Progenitor cell of endocrine pancreas (in vitro differentiated cells): ENCODE measurements at regions not wholly inside any gene's neighbourhood (a gene's known extent, or its start where the extent isn't known, plus 50 kb on each side); places are given as distances from the start of the nearest gene placed in this dataset.
"Not testable (repeated sequence)": the region's sequence is repeated elsewhere in the genome, so short reads cannot be mapped to it uniquely, and the experiment has no call there.

ENCODE experiments used
- DNase-seq: peaks from one replicate; pipeline ENCODE4 v3.0.0; 2021; ENCODE audit warnings: low spot score; ENCODE audit not compliant: unreplicated experiment
- H3K27ac Mint-ChIP-seq: 2 replicates; pipeline ENCODE4 v1.8.0; 2021; ENCODE audit warnings: mild to moderate bottlenecking, moderate library complexity, mixed read lengths
- H3K27me3 Mint-ChIP-seq: 2 replicates; pipeline ENCODE4 v1.8.0; 2021; ENCODE audit warnings: mixed read lengths
- H3K36me3 Mint-ChIP-seq: 2 replicates; pipeline ENCODE4 v1.8.0; 2022; ENCODE audit warnings: mixed read lengths; ENCODE audit not compliant: insufficient read depth
- H3K4me1 Mint-ChIP-seq: 2 replicates; pipeline ENCODE4 v1.8.0; 2021; ENCODE audit warnings: low read depth, mixed read lengths
- H3K4me3 Mint-ChIP-seq: 2 replicates; pipeline ENCODE4 v1.8.0; 2021; ENCODE audit warnings: low read depth, mild to moderate bottlenecking, moderate library complexity, mixed read lengths
- H3K9me3 Mint-ChIP-seq: 2 replicates; pipeline ENCODE4 v1.8.0; 2021; ENCODE audit warnings: low read depth, mixed read lengths
- TF ChIP-seq, protein P1 (sequence below): fragments of 200-600 bp; sonication (generic); IDR thresholded peaks from one replicate; pipeline ENCODE4 v1.5.0; 2021; ENCODE audit warnings: antibody characterized with exemption, mild to moderate bottlenecking; ENCODE audit not compliant: unreplicated experiment

GRCh38 chr7:156324201-156324600 lies 316.4 kb upstream of the RNF32 start:
- no peak overlapping the region for H3K4me3 Mint-ChIP-seq
- H3K27ac Mint-ChIP-seq = no peak overlapping the region
- TF ChIP-seq, protein P1, sequence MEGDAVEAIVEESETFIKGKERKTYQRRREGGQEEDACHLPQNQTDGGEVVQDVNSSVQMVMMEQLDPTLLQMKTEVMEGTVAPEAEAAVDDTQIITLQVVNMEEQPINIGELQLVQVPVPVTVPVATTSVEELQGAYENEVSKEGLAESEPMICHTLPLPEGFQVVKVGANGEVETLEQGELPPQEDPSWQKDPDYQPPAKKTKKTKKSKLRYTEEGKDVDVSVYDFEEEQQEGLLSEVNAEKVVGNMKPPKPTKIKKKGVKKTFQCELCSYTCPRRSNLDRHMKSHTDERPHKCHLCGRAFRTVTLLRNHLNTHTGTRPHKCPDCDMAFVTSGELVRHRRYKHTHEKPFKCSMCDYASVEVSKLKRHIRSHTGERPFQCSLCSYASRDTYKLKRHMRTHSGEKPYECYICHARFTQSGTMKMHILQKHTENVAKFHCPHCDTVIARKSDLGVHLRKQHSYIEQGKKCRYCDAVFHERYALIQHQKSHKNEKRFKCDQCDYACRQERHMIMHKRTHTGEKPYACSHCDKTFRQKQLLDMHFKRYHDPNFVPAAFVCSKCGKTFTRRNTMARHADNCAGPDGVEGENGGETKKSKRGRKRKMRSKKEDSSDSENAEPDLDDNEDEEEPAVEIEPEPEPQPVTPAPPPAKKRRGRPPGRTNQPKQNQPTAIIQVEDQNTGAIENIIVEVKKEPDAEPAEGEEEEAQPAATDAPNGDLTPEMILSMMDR = no peak
- H3K9me3 Mint-ChIP-seq = no peaks in the 10 kb centered on the region
- H3K36me3 Mint-ChIP-seq = no peaks in the 10 kb centered on the region
- no peaks in the 10 kb centered on the region for H3K4me1 Mint-ChIP-seq
- DNase-seq = no peak
- H3K27me3 Mint-ChIP-seq = peaks cover 2% of the 10 kb centered on the region

DNA sequence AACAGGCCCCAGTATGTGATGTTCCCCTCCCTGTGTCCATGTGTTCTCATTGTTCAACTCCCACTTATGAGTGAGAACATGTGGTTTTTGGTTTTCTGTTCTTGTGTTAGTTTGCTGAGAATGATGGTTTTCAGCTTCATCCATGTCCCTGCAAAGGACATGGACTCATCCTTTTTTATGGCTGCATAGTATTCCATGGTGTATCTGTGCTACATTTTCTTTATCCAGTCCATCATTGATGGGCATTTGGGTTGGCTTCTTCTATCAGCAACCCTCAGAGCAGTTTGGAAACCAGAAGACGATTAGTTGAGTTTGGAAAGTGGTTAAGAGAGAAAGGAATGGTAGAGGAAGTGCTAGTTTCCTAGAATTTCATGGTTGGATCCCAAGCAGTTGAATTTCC lies 319.1 kb upstream of the RNF32 start:
- not testable (repeated sequence) for H3K4me3 Mint-ChIP-seq, H3K9me3 Mint-ChIP-seq

DNA sequence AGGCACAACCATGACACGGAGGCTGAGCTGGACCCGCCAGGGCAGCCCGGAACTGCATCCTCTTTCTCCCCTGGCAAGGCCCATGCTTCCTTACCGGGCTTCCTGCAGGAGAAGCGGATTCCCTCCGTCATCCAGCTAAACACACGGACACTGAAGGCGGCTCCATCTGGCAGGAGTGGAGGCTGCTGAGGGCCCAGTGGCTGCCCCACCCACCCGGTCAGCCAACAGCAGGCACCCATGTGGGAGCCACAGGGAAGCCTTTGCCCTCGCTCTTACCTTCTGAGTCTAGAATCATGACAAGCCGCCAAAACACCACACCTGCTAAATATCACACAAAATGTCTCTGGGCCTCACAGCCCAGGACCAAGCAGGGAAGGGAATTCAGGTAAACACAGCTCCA lies 321.6 kb upstream of the RNF32 start:
- H3K9me3 Mint-ChIP-seq = peaks cover 9% of the 10 kb centered on the region
- DNase-seq = no peak
- TF ChIP-seq, protein P1 = no peak
- H3K27ac Mint-ChIP-seq = no peak overlapping the region
- no peaks in the 10 kb centered on the region for H3K36me3 Mint-ChIP-seq
- H3K4me3 Mint-ChIP-seq = no peak overlapping the region
- peaks cover 4% of the 10 kb centered on the region for H3K27me3 Mint-ChIP-seq
- H3K4me1 Mint-ChIP-seq = no peaks in the 10 kb centered on the region

More for the DNA sequence above, 319.1 kb upstream of the RNF32 start:
- not testable (repeated sequence) for DNase-seq, H3K36me3 Mint-ChIP-seq, H3K4me1 Mint-ChIP-seq, H3K27me3 Mint-ChIP-seq, H3K27ac Mint-ChIP-seq

DNA sequence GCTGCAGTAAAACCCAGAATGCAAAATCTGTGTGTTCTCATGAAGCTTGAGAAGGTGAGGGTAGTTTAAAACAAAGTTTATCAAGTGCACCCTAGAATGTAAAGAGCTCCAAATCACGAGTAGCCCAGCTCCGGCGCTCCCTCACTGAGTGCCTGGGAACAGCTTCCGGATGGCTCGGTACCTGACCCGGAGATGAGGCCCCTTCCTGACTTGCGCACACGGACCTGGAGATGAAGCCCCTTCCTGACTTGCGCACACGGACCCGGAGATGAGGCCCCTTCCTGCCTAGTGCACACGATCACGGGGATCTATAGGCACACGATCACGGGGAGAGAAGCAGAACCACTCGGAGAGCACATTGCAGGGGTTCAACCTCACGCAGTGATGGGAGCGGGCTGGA lies 322.1 kb upstream of the RNF32 start:
- Mint-ChIP-seq H3K4me1 (no peaks in the 10 kb centered on the region), H3K36me3 (no peaks in the 10 kb centered on the region), H3K4me3 (no peak overlapping the region), H3K9me3 (peaks cover 9% of the 10 kb centered on the region), H3K27me3 (peaks cover 4% of the 10 kb centered on the region), H3K27ac (peak overlapping the region; percentile 27)
- no peak for DNase-seq
- TF ChIP-seq, protein P1 = no peak

GRCh38 chr7:156309016-156309620 lies 331.5 kb upstream of the RNF32 start:
- no peaks in the 10 kb centered on the region for H3K4me1 Mint-ChIP-seq
- H3K4me3 Mint-ChIP-seq = no peak overlapping the region
- H3K27ac Mint-ChIP-seq = no peak overlapping the region
- TF ChIP-seq, protein P1 = no peak
- no peaks in the 10 kb centered on the region for H3K36me3 Mint-ChIP-seq
- peaks cover 3% of the 10 kb centered on the region for H3K9me3 Mint-ChIP-seq
- H3K27me3 Mint-ChIP-seq = peaks cover 14% of the 10 kb centered on the region
- no peak for DNase-seq

DNA sequence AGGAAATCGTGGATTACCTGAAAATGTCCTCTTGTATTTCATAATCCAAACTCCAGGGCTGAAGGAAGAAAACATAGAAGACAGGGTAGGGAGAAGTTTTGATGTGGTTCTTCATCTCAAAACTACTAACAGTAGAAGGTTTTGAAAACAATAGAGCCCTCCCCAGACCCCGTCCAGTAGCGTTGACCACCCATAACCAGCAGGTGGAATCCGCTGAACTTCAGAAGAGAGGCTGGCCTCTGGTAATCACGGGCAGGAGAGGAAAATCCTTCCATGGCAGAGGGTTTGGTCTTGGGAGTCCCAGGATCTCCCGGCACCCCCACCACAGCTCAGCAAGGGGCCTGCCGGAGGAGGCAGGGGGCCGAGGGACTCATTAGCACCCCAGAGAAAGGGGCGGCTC lies 333.4 kb upstream of the RNF32 start:
- Mint-ChIP-seq H3K27ac (no peak overlapping the region), H3K27me3 (peaks cover 5% of the 10 kb centered on the region), H3K4me3 (no peak overlapping the region), H3K4me1 (no peaks in the 10 kb centered on the region), H3K36me3 (no peaks in the 10 kb centered on the region), H3K9me3 (peaks cover 3% of the 10 kb centered on the region)
- TF ChIP-seq, protein P1 = no peak
- DNase-seq = no peak
